ENCODE measurements at regions not wholly inside any gene's neighbourhood (a gene's known extent, or its start where the extent isn't known, plus 50 kb on each side); places are given as distances from the start of the nearest gene placed in this dataset.

GRCh38 chr2:35562488-35562887 lies 793.1 kb upstream of the CRIM1 start:
- WGBS, 2 donors: 84 to 93% methylated on average over 2 of the region's 2 CpGs
- H3K27ac ChIP-seq: no peak overlapping the region
- intact Hi-C loops (cut with DNase I): no loop called here
- TF ChIP-seq CTCF (IDR thresholded peaks at IDR 0.05) (no peak), POLR2A (IDR thresholded peaks at IDR 0.05) (no peak)
- DNase-seq (no peak), ATAC-seq (no peak)
- no peak overlapping the region for H3K4me3 ChIP-seq
- H3K27me3 ChIP-seq: no peaks in the 10 kb centered on the region
- no peaks in the 10 kb centered on the region for H3K4me1 ChIP-seq
- H3K9me3 ChIP-seq: no peaks in the 10 kb centered on the region
- no peaks in the 10 kb centered on the region for H3K36me3 ChIP-seq (replicated peaks in 1 of 2; ENCODE audit: insufficient read depth in 1 of 2, low read depth in 2 of 2)

- TF ChIP-seq CTCF (IDR thresholded peaks at IDR 0.05): no peak
- no peak for ATAC-seq
- H3K9me3 ChIP-seq: no peaks in the 10 kb centered on the region
Measured at GRCh38 chr2:35548171-35548570, 807.4 kb upstream of the CRIM1 start.

GRCh38 chr2:35545301-35545700 lies 810.3 kb upstream of the CRIM1 start:
- no peaks in the 10 kb centered on the region for H3K9me3 ChIP-seq
- no peak overlapping the region for H3K4me3 ChIP-seq
- no peak for ATAC-seq
- no peak for DNase-seq
- intact Hi-C loops (cut with DNase I): no loop called here
- whole genome bisulfite sequencing, 2 donors: 81 to 85% methylated on average over 6 of the region's 6 CpGs
- no peaks in the 10 kb centered on the region for H3K36me3 ChIP-seq (replicated peaks in 1 of 2; ENCODE audit: insufficient read depth in 1 of 2, low read depth in 2 of 2)
- TF ChIP-seq CTCF (IDR thresholded peaks at IDR 0.05) (no peak), POLR2A (IDR thresholded peaks at IDR 0.05) (no peak)
- no peak overlapping the region for H3K27ac ChIP-seq
- H3K27me3 ChIP-seq: no peaks in the 10 kb centered on the region
- no peaks in the 10 kb centered on the region for H3K4me1 ChIP-seq

More at GRCh38 chr2:35548171-35548570, 807.4 kb upstream of the CRIM1 start:
- DNase-seq: no peak
- Histone ChIP-seq H3K36me3 (replicated peaks in 1 of 2; ENCODE audit: insufficient read depth in 1 of 2, low read depth in 2 of 2) (no peaks in the 10 kb centered on the region), H3K27me3 (no peaks in the 10 kb centered on the region), H3K4me3 (no peak overlapping the region), H3K4me1 (no peaks in the 10 kb centered on the region), H3K27ac (no peak overlapping the region)
- 13 to 26% methylated on average over 1 of the region's 1 CpG for WGBS, 2 donors
- intact Hi-C loops (cut with DNase I): no loop called here

GRCh38 chr2:35538796-35539195 lies 816.8 kb upstream of the CRIM1 start:
- Histone ChIP-seq H3K36me3 (replicated peaks in 1 of 2; ENCODE audit: insufficient read depth in 1 of 2, low read depth in 2 of 2) (no peaks in the 10 kb centered on the region), H3K27ac (no peak overlapping the region), H3K9me3 (no peaks in the 10 kb centered on the region), H3K27me3 (no peaks in the 10 kb centered on the region), H3K4me3 (no peak overlapping the region), H3K4me1 (no peaks in the 10 kb centered on the region)
- ATAC-seq: no peak
- DNase-seq: no peak
- TF ChIP-seq CTCF (IDR thresholded peaks at IDR 0.05) (no peak), POLR2A (IDR thresholded peaks at IDR 0.05) (no peak)
- WGBS, 2 donors: 77 to 79% methylated on average over 3 of the region's 3 CpGs
- intact Hi-C loops (cut with DNase I): no loop called here

GRCh38 chr2:35530615-35531135 lies 824.9 kb upstream of the CRIM1 start:
- ATAC-seq: no peak
- Histone ChIP-seq H3K9me3 (no peaks in the 10 kb centered on the region), H3K4me1 (no peaks in the 10 kb centered on the region), H3K36me3 (replicated peaks in 1 of 2; ENCODE audit: insufficient read depth in 1 of 2, low read depth in 2 of 2) (no peaks in the 10 kb centered on the region), H3K27ac (no peak overlapping the region), H3K27me3 (no peaks in the 10 kb centered on the region), H3K4me3 (no peak overlapping the region)
- WGBS, 2 donors: 81 to 84% methylated on average over 5 of the region's 5 CpGs
- TF ChIP-seq CTCF (IDR thresholded peaks at IDR 0.05) (no peak), POLR2A (IDR thresholded peaks at IDR 0.05) (no peak)
- DNase-seq: no peak
- intact Hi-C loops (cut with DNase I): no loop called here
